ENCODE measurements at regions not wholly inside any gene's neighbourhood (a gene's known extent, or its start where the extent isn't known, plus 50 kb on each side); places are given as distances from the start of the nearest gene placed in this dataset.

DNA sequence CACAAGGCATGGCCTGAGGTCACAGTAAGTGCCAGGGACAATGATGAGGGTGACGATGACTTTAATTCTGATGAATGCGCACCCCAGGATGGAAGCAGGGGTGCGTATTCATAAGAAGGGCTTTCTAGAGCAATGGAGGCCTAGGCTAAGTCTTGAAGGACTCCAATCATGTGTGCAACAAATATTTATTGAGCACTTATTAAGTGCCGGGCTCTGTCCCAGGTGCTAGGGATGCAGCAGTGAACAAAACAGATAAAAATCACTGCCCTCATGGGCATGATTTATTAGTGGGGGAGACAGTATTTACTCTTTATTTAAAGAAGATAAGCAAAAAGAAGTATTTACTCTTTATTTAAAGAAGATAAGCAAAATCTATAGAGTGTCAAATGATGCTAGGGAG, 198.2 kb upstream of the KCNG1 start (continued):
- TF ChIP-seq SIN3A (IDR thresholded peaks at IDR 0.05; ENCODE audit: borderline replicate concordance in 2 of 2, control insufficient read depth in 1 of 2, low read depth in 2 of 2, low read length in 2 of 2), result no peak
- TF ChIP-seq ASH1L (IDR thresholded peaks at IDR 0.05; ENCODE audit: borderline replicate concordance, low read depth, partially characterized antibody), result no peak
- TF ChIP-seq, protein P1, sequence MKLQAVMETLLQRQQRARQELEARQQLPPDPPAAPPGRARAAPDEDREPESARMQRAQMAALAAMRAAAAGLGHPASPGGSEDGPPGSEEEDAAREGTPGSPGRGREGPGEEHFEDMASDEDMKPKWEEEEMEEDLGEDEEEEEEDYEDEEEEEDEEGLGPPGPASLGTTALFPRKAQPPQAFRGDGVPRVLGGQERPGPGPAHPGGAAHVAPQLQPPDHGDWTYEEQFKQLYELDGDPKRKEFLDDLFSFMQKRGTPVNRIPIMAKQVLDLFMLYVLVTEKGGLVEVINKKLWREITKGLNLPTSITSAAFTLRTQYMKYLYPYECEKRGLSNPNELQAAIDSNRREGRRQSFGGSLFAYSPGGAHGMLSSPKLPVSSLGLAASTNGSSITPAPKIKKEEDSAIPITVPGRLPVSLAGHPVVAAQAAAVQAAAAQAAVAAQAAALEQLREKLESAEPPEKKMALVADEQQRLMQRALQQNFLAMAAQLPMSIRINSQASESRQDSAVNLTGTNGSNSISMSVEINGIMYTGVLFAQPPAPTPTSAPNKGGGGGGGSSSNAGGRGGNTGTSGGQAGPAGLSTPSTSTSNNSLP (IDR thresholded peaks at IDR 0.05; ENCODE audit: borderline replicate concordance, low read depth, low read length), result no peak
- no peak for TF ChIP-seq ARID2 (IDR thresholded peaks at IDR 0.05)
- TF ChIP-seq TCFL5 (CRISPR knock-in tag; conservative IDR thresholded peaks at IDR 0.05), result no peak
- no peak for TF ChIP-seq TEAD4 (IDR thresholded peaks at IDR 0.05; ENCODE audit: low read length)
- no peak for TF ChIP-seq TEAD4 (CRISPR knock-in tag; IDR thresholded peaks at IDR 0.05; ENCODE audit: borderline replicate concordance)
- no peak for TF ChIP-seq SLC30A9 (CRISPR knock-in tag; IDR thresholded peaks at IDR 0.05)
- no peak for TF ChIP-seq NFIX (CRISPR knock-in tag; IDR thresholded peaks at IDR 0.05; ENCODE audit: low read depth)

DNA sequence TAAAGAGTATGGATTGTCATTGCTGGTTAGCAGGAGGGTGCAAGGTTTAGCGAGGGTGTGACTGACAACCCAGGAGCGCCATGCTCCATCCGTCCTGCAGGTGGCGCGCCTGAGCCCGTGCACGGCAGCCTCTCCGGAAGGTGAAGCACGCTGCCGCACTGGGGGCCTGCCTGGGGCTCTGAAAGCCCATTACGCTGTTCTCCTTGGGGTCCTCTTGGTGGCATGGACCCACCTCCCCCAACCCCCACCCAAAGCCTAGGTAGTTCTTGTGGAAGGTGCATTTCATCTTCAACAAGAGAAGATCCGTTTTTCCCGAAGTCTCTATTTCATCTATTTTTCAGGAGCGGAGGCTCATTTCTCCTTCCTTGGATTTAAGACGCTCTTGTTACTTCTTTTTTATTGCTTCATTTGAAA, 197.4 kb upstream of the KCNG1 start:
- Histone ChIP-seq H3K9me3 (replicated peaks; ENCODE audit: control insufficient read depth, insufficient read depth, low read depth, low read length) (no peaks in the 10 kb centered on the region), H3K4me1 (replicated peaks in 1 of 2; ENCODE audit: control insufficient read depth in 2 of 2, insufficient read depth in 2 of 2, low read length in 2 of 2) (peaks cover 0 to 3% of the 10 kb centered on the region in 2 experiments; a peak in 2 of 5 replicates), H3K36me3 (ENCODE audit: control insufficient read depth, insufficient read depth, low read length) (no peaks in the 10 kb centered on the region), H3K4me3 (no peak overlapping the region), H2AFZ (ENCODE audit: low read depth, low read length) (0 out of 2 replicates have a peak overlapping the region, but pooled peaks have one; percentile 30), H3K79me2 (ENCODE audit: control insufficient read depth, insufficient read depth, low read length) (no peaks in the 10 kb centered on the region), H3K27me3 (ENCODE audit: control insufficient read depth in 2 of 2, insufficient read depth in 2 of 2, low read length in 2 of 2) (peaks cover 0 to 9% of the 10 kb centered on the region in 2 experiments; a peak in 2 of 5 replicates), H3K27ac (ENCODE audit: extremely low read depth, low read depth, low read length) (no peak overlapping the region), H4K20me1 (replicated peaks; ENCODE audit: control insufficient read depth, insufficient read depth, low read length) (no peaks in the 10 kb centered on the region), H3K9me1 (ENCODE audit: control insufficient read depth, insufficient read depth, low read length) (no peaks in the 10 kb centered on the region), H3K4me2 (ENCODE audit: insufficient read depth, low read length) (no peak overlapping the region), H3K9ac (ENCODE audit: insufficient read depth in 1 of 2, low read depth in 2 of 2, low read length in 2 of 2) (no peak overlapping the region)
- 10% methylated on average over 13 of the region's 15 CpGs for WGBS (ENCODE audit: insufficient coverage, low coverage, missing lambda C conversion rate)
- intact Hi-C loops (cut with micrococcal nuclease), result loop anchor here (2.0 to 5.0 kb wide), 2 partner anchors 87 to 228 kb away; no protein-coding TSS in a partner anchor
- DNase-seq (ENCODE audit: extremely low read depth in 1 of 4, low spot score in 3 of 4), result peak; percentile 44 to 77 (median 74)
- in situ Hi-C loops (cut with MboI), result no loop called here
- ChIA-PET POLR2A (no interaction called here), CTCF (ENCODE audit: low intra/inter-chr PET ratio) (interaction anchor here (0.6 to 0.9 kb wide), 2 partner anchors 86 to 381 kb away, joined by 3 read pairs; no protein-coding TSS in a partner anchor)
- FAIRE-seq, result peak; percentile 64
- no TSS peak for BruUV-seq (replicated peaks)
- ATAC-seq, result peak; percentile 92
- TF ChIP-seq, protein P2, sequence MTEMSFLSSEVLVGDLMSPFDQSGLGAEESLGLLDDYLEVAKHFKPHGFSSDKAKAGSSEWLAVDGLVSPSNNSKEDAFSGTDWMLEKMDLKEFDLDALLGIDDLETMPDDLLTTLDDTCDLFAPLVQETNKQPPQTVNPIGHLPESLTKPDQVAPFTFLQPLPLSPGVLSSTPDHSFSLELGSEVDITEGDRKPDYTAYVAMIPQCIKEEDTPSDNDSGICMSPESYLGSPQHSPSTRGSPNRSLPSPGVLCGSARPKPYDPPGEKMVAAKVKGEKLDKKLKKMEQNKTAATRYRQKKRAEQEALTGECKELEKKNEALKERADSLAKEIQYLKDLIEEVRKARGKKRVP (CRISPR knock-in tag; IDR thresholded peaks at IDR 0.05), result no peak
- TF ChIP-seq, protein P3, sequence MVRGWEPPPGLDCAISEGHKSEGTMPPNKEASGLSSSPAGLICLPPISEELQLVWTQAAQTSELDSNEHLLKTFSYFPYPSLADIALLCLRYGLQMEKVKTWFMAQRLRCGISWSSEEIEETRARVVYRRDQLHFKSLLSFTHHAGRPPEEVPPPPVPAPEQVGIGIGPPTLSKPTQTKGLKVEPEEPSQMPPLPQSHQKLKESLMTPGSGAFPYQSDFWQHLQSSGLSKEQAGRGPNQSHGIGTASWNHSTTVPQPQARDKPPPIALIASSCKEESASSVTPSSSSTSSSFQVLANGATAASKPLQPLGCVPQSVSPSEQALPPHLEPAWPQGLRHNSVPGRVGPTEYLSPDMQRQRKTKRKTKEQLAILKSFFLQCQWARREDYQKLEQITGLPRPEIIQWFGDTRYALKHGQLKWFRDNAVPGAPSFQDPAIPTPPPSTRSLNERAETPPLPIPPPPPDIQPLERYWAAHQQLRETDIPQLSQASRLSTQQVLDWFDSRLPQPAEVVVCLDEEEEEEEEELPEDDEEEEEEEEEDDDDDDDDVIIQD (CRISPR knock-in tag; IDR thresholded peaks at IDR 0.05), result no peak
- peak; percentile 19; the same call in 1 of the 2 replicates for TF ChIP-seq CREM (IDR thresholded peaks at IDR 0.05; ENCODE audit: low read depth)
- no peak for TF ChIP-seq E2F3 (CRISPR knock-in tag; IDR thresholded peaks at IDR 0.05)
- no peak for TF ChIP-seq XRCC3 (IDR thresholded peaks at IDR 0.05)
- TF ChIP-seq KLF13 (tag; IDR thresholded peaks at IDR 0.05; ENCODE audit: borderline replicate concordance, low read depth), result no peak
- TF ChIP-seq RAD51 (IDR thresholded peaks at IDR 0.05; ENCODE audit: borderline replicate concordance, low read depth), result no peak
- TF ChIP-seq ZNF143 (CRISPR knock-in tag; IDR thresholded peaks at IDR 0.05), result no peak
- peak; percentile 66 for TF ChIP-seq ETV1 (tag; conservative IDR thresholded peaks at IDR 0.05; ENCODE audit: low read depth)
- TF ChIP-seq ARHGAP35 (IDR thresholded peaks at IDR 0.05; ENCODE audit: partially characterized antibody), result no peak

All from K562 (cell line).